GM21528 (cell line): ENCODE measurements at regions not wholly inside any gene's neighbourhood (a gene's known extent, or its start where the extent isn't known, plus 50 kb on each side); places are given as distances from the start of the nearest gene placed in this dataset.
"Not testable (repeated sequence)": the region's sequence is repeated elsewhere in the genome, so short reads cannot be mapped to it uniquely, and the experiment has no call there.

Source experiments
- ATAC-seq: cut with Tn5 transposase; IDR thresholded peaks from one replicate; pipeline ENCODE4 v1.9.1; 2021; ENCODE audit warnings: mild to moderate bottlenecking, moderate library complexity; ENCODE audit not compliant: unreplicated experiment, low FRiP score

DNA sequence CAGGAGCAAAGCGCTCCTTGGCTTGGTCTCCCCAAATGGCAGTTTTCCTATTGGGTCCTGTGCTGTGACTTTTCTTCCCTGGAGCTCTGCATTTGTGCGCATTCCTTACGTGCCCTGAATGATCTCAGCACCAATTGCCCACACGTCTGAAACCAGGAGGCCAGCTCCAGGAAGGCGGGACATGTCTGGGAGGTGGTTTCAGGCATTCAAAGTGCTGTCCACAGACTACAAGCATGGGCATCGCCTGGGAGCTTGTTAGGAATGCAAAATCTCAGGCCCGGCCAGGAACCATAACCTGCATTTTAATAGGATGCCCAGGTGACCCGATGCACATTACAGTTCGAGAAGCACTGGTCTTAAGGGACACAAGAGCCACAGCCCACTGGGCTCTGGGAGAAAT is 239.6 kb downstream of the ANKRD60 start:
- no peak for ATAC-seq

DNA sequence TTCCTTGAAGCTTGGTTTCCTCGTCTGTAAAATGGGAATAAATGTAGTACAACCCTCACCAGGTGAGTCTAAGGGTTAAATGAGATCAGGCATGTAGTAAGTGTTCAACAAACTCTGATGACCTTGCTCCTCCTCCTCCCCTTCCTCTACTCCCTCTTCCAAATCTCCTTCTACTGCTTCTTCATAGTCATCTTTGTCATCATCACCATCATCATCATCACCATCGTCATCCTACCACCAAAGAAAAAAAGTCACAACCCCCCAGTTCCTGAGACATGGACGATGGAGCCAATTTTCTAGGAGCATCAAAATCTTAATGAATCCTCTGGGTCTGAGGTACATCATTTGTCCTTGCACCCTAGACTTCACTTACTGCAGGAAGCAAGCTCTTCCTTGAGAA is 240.0 kb downstream of the ANKRD60 start:
- no peak for ATAC-seq

GRCh38 chr20:57987659-57988058 is 240.8 kb downstream of the ANKRD60 start:
- ATAC-seq = no peak

DNA sequence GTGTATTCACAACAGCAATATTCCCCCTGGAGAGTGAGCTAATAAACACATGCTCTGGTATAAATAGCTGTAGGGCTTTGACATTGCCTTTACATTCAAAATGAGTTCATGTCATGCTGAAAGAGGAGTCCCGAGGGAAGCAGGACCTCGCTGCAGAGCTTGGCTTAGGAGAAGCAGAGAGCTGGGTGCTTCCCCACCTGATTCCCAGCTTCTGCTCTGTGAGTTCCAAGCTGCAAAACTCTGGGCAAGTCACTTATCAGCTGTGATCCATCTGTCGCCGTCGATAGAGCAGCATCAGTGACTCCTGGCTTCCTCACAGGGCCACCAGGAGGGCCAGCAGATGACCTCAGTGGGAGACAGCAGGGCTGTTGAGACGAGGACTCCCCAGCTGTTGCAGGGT is 241.8 kb downstream of the ANKRD60 start:
- no peak for ATAC-seq

GRCh38 chr20:57985278-57985677 is 243.2 kb downstream of the ANKRD60 start:
- no peak for ATAC-seq

DNA sequence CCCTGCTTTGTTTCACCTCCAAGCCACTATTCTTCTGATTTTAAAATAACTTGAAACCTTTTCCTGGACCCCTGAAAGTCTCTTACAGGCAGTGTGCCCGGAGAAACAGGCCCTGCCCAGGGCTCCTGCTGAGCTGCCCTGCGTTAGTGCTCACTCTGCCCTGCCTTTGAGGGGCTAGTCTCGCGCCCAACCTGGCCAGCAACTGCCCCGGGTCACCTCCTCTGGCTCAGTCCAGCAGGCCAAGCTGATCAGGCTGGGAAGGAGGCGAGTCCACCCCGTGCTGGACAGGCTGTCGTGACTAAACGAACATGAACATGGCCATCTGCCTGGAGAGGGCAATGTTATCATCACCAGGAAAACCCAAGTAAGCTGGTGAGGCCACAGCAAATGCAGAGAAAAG is 245.4 kb downstream of the ANKRD60 start:
- ATAC-seq = no peak

- ATAC-seq = no peak
Measured at GRCh38 chr20:57980506-57980905, 247.9 kb downstream of the ANKRD60 start.

DNA sequence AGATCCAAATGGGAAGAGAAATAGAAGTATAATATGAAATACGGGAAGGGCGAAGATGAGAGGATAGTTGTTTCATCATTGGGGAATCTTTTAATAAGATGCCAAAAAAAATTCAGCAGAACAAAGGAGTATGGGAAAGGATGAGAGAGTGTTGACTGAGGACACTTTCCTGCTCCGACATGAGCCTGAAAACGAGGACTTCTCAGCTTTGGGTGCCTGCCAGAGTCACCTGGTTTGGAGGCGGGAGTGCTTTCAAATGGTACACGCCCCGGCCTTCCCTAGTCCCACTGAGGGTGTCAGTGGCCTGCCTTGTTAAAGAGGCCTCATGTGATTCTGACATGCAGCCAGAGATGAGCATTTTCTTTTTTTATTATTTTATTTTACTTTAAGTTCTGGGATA is 250.9 kb downstream of the ANKRD60 start:
- ATAC-seq = no peak

GRCh38 chr20:57977141-57977540 is 251.3 kb downstream of the ANKRD60 start:
- ATAC-seq = no peak

- ATAC-seq = no peak
Measured at GRCh38 chr20:57974863-57975262, 253.6 kb downstream of the ANKRD60 start.

GRCh38 chr20:57973886-57974285 is 254.6 kb downstream of the ANKRD60 start:
- ATAC-seq = no peak

GRCh38 chr20:57971583-57971982 is 256.9 kb downstream of the ANKRD60 start:
- ATAC-seq = not testable (repeated sequence)

- no peak for ATAC-seq
Measured at GRCh38 chr20:57970856-57971255, 257.6 kb downstream of the ANKRD60 start.

GRCh38 chr20:57970116-57970515 is 258.3 kb downstream of the ANKRD60 start:
- no peak for ATAC-seq

GRCh38 chr20:57968120-57968519 is 258.3 kb upstream of the PMEPA1 start:
- no peak for ATAC-seq

DNA sequence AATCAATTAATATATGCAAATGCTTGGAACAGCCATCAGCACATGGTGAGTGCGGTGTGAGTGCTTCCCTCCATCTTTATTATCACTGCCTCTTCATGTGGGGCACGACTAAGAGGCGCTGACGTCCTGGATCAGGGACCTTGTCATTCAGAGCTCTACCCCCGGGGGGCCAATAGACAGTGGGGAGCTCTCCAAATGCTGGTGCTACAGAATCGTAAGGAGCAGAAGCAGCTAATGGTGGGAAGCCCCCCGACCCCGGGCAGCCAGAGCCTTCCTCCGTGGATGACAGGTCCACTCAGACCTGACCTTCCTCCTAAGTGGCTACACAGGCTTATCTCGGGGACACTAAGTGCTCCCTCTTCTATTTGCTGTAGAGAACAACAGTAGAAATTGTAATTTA is 257.5 kb upstream of the PMEPA1 start:
- no peak for ATAC-seq

GRCh38 chr20:57966620-57967019 is 256.8 kb upstream of the PMEPA1 start:
- ATAC-seq = no peak

GRCh38 chr20:57965441-57965840 is 255.6 kb upstream of the PMEPA1 start:
- no peak for ATAC-seq

- ATAC-seq = no peak
Measured at GRCh38 chr20:57964011-57964862, 254.4 kb upstream of the PMEPA1 start.

GRCh38 chr20:57960803-57961575 is 251.2 kb upstream of the PMEPA1 start:
- ATAC-seq = no peak

DNA sequence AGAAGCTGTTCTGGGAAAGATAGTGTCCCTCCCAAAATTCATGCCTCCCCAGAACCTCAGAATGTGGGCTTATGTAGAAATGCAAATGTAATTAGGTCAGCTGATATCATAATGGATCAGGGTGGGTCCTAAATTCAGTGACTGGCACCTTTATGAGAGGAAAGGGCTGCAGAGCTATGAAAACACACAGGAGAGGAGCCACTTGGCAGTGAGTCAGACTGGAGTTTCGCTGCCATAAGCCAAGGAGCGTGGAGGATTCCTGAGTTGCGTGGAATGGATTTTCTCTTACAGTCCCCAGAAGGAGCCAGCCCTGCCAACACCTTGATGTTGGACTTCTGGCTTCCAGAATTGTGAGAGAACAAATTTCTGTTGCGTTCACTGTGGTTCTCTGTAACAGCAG is 249.8 kb upstream of the PMEPA1 start:
- no peak for ATAC-seq

- ATAC-seq = no peak
Measured at GRCh38 chr20:57959018-57959417, 249.2 kb upstream of the PMEPA1 start.
